Thyroid gland (tissue), 4 donors: ENCODE measurements at regions not wholly inside any gene's neighbourhood (a gene's known extent, or its start where the extent isn't known, plus 50 kb on each side); places are given as distances from the start of the nearest gene placed in this dataset.

ENCODE experiments used
- DNase-seq, 2 donors: peaks; one replicate each; pipeline ENCODE4 v3.0.0-alpha.2; 2019
- H3K27ac ChIP-seq, 3 donors: fragments of 200-600 bp; sonication (generic); 1 replicate in 2 of 3; 2 replicates in 1 of 3; pipeline ENCODE4 v1.5.1; 2016 to 2019; ENCODE audit warnings: mild to moderate bottlenecking in 1 of 3, moderate library complexity in 1 of 3
- H3K27me3 ChIP-seq: fragments of 200-600 bp; sonication (generic); one replicate; pipeline ENCODE4 v1.5.1; 2019
- H3K36me3 ChIP-seq, 2 donors: fragments of 200-600 bp; sonication (generic); one replicate each; pipeline ENCODE4 v1.5.1; 2016 to 2019
- H3K4me1 ChIP-seq, 2 donors: fragments of 200-600 bp; sonication (generic); one replicate each; pipeline ENCODE4 v1.5.1; 2017 to 2019
- H3K4me3 ChIP-seq, 3 donors: fragments of 200-600 bp; sonication (generic); replicated peaks in 1 of 3; 1 replicate in 2 of 3; 2 replicates in 1 of 3; pipeline ENCODE4 v1.5.1; 2016; ENCODE audit warnings: mild to moderate bottlenecking in 1 of 3
- H3K9me3 ChIP-seq: fragments of 200-600 bp; sonication (generic); one replicate; pipeline ENCODE4 v1.5.1; 2017
- CTCF ChIP-seq, 6 experiments: fragments of 200-600 bp in 3 of 6; fragments of 450-650 bp in 3 of 6; sonication (generic) in 3 of 6; IDR thresholded peaks; one replicate each; pipeline ENCODE4 v1.5.1; 2016 to 2019; ENCODE audit warnings: antibody characterized with exemption in 6 of 6, mild to moderate bottlenecking in 2 of 6, inconsistent platforms in 1 of 6, moderate library complexity in 1 of 6
- POLR2A ChIP-seq, 2 donors: fragments of 450-650 bp; IDR thresholded peaks; one replicate each; pipeline ENCODE4 v1.6.1; 2017; ENCODE audit warnings: antibody characterized with exemption in 2 of 2, mild to moderate bottlenecking in 2 of 2, moderate library complexity in 1 of 2
- WGBS, 2 donors: methylation state at CpG; one replicate each; pipeline ENCODE4 v1.1.5; 2017; 5-methylcytosine and 5-hydroxymethylcytosine counted together
- intact Hi-C: fragments of 100-400 bp; cut with DNase I; formaldehyde crosslinking; loops from one replicate; pipeline ENCODE4 v1.15.1; 2023

GRCh38 chr6:1496836-1497760 is 107.7 kb downstream of the FOXF2 start:
- DNase-seq: no peak
- Histone ChIP-seq H3K36me3 (no peaks in the 10 kb centered on the region), H3K4me3 (no peak overlapping the region), H3K27ac (no peak overlapping the region), H3K4me1 (no peaks in the 10 kb centered on the region), H3K9me3 (no peaks in the 10 kb centered on the region), H3K27me3 (no peaks in the 10 kb centered on the region)
- TF ChIP-seq POLR2A (IDR thresholded peaks at IDR 0.05) (no peak), CTCF (IDR thresholded peaks at IDR 0.05) (no peak)
- 63 to 79% methylated on average over 9 to 13 of the region's 16 CpGs for WGBS, 2 donors
- intact Hi-C loops: no loop called here

GRCh38 chr6:1497761-1498105 is 108.4 kb downstream of the FOXF2 start:
- no peak for DNase-seq
- TF ChIP-seq CTCF (IDR thresholded peaks at IDR 0.05): no peak
- no peak for TF ChIP-seq POLR2A (IDR thresholded peaks at IDR 0.05)
- H3K27me3 ChIP-seq: no peaks in the 10 kb centered on the region
- 67 to 68% methylated on average over 4 of the region's 4 CpGs for whole genome bisulfite sequencing, 2 donors
- intact Hi-C loops: no loop called here
- no peaks in the 10 kb centered on the region for H3K9me3 ChIP-seq
- no peaks in the 10 kb centered on the region for H3K36me3 ChIP-seq
- no peaks in the 10 kb centered on the region for H3K4me1 ChIP-seq
- H3K27ac ChIP-seq: no peak overlapping the region
- H3K4me3 ChIP-seq: no peak overlapping the region

DNA sequence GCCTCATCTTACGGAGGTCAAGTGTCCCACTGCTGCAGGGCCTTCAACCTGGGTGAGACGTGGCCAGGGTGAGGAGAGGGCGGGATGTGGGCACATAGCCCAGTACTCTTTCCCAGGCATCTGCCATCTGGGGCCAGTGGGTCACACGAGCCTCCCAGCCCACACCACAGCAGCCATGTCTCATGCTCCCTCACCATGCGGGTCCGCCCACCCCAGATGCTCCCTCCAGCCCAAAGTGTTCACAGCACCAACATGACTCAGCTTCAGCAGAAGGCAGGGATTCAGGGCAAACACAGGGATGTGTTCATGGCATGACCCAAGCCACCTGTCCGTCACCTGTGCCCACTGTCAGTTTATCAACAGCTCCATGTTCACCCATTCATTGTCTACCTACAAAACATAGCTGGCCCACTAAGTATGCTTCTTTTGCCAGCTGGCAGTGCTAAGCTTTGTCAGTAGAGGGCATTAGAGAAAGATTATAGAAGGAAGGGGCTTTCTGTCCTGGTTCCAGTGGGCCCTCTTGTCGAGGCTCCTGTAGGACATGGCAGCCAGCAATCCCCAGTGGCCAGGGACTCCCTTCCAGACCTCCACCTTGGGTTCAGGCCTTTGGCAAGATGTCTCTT is 109.2 kb downstream of the FOXF2 start:
- TF ChIP-seq CTCF (IDR thresholded peaks at IDR 0.05): no peak
- no peak for TF ChIP-seq POLR2A (IDR thresholded peaks at IDR 0.05)
- 82 to 85% methylated on average over 8 of the region's 8 CpGs for WGBS, 2 donors
- DNase-seq: no peak
- intact Hi-C loops: no loop called here
- no peak overlapping the region for H3K27ac ChIP-seq
- H3K4me3 ChIP-seq: no peak overlapping the region
- H3K27me3 ChIP-seq: no peaks in the 10 kb centered on the region
- H3K9me3 ChIP-seq: no peaks in the 10 kb centered on the region
- H3K36me3 ChIP-seq: no peaks in the 10 kb centered on the region
- H3K4me1 ChIP-seq: no peaks in the 10 kb centered on the region

DNA sequence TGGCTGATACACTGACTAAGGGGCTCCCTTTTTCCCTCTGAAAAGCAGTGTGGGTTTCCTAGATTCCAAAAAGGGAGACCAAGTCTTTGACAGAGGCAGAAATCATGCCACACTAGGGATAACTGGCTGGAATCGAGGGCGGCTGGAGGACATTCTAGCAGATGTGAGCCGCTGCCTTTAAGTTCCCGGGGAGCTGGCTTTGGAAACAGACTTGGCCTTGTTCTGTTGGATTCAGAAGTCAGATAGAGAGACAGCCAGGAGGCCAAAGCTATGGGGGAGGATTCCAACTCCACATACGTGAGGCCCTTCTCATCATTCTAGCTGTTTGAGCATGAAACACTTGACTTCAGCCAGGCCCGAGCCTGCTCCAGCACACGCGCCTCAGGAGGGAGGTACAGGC is 109.9 kb upstream of the FOXC1 start:
- H3K9me3 ChIP-seq: no peaks in the 10 kb centered on the region
- no peak overlapping the region for H3K4me3 ChIP-seq
- DNase-seq: no peak
- intact Hi-C loops: no loop called here
- H3K4me1 ChIP-seq: no peaks in the 10 kb centered on the region
- no peak overlapping the region for H3K27ac ChIP-seq
- H3K36me3 ChIP-seq: no peaks in the 10 kb centered on the region
- no peaks in the 10 kb centered on the region for H3K27me3 ChIP-seq
- no peak for TF ChIP-seq POLR2A (IDR thresholded peaks at IDR 0.05)
- TF ChIP-seq CTCF (IDR thresholded peaks at IDR 0.05): no peak
- 68 to 75% methylated on average over 8 of the region's 8 CpGs for WGBS, 2 donors

DNA sequence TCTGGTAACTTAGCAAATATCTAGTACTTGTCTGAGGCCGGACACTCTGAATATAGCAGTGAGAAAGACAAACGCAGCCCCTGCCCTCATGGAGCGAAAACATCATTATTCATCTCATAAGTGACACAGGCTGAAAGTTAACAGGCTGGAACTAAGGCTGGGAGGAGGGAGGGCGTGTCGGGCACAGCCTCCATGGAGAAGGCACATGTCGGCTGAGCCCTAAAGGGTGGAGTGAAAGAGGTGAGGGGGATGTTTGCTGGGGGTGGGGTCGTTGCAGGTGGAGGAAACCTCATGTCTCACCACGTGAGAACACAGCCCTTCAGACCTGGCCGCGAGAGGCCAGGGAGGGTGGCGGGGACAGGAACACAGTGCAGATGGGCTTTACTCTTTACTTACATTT is 108.8 kb upstream of the FOXC1 start:
- H3K4me3 ChIP-seq: no peak overlapping the region
- intact Hi-C loops: no loop called here
- no peak overlapping the region for H3K27ac ChIP-seq
- 77 to 87% methylated on average over 11 of the region's 11 CpGs for WGBS, 2 donors
- no peaks in the 10 kb centered on the region for H3K9me3 ChIP-seq
- TF ChIP-seq POLR2A (IDR thresholded peaks at IDR 0.05) (no peak), CTCF (IDR thresholded peaks at IDR 0.05) (no peak)
- no peaks in the 10 kb centered on the region for H3K4me1 ChIP-seq
- no peaks in the 10 kb centered on the region for H3K27me3 ChIP-seq
- H3K36me3 ChIP-seq: no peaks in the 10 kb centered on the region
- DNase-seq: no peak
